K562 (cell line): ENCODE measurements at regions not wholly inside any gene's neighbourhood (a gene's known extent, or its start where the extent isn't known, plus 50 kb on each side); places are given as distances from the start of the nearest gene placed in this dataset.

Experiments used
- CEBPB ChIP-seq: fragments of 450-650 bp; IDR thresholded peaks from 2 replicates; pipeline ENCODE4 v1.6.1; 2016; ENCODE audit warnings: missing genetic modification characterization, missing compliant biosample characterization
- EZH2 ChIP-seq: IDR thresholded peaks from 2 replicates; pipeline ENCODE4 v1.6.1; 2012; ENCODE audit warnings: low read depth, mild to moderate bottlenecking, inconsistent platforms, low read length, borderline replicate concordance
- KDM1A ChIP-seq, 2 experiments: fragments of 450-650 bp; IDR thresholded peaks; 2 replicates each; pipeline ENCODE4 v1.6.1; 2016; ENCODE audit warnings: mild to moderate bottlenecking in 2 of 2
- RFX1 ChIP-seq: fragments of 450-650 bp; IDR thresholded peaks from 2 replicates; pipeline ENCODE4 v1.6.1; 2016; ENCODE audit warnings: mild to moderate bottlenecking, moderate library complexity
- TAF1 ChIP-seq: IDR thresholded peaks from 2 replicates; pipeline ENCODE4 v1.6.1; 2011; ENCODE audit warnings: mild to moderate bottlenecking, low read length, moderate library complexity; ENCODE audit not compliant: insufficient read depth, control insufficient read depth, severe bottlenecking; ENCODE audit errors: extremely low read depth

DNA sequence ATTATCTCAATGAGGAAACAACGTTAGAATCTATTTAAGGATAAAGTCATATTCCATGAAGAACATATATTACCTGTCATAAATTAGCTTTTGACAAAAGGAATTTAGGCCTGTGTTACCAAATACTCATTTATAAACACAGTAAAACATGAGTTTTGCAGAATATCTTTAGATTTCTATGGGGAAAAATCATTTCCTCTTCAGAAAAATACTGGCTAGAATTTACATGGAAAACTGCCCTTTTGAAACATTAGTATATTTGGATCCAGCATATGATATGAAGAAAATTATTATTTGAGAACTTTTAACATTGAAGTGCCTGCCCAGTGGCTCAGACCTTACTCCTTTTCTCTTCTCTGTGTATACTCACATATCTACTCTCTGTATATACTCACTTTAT, 131.4 kb upstream of the NEIL3 start:
- no peak for TF ChIP-seq EZH2
- no peak for TF ChIP-seq KDM1A (IDR thresholded peaks at IDR 0.05)
- no peak for TF ChIP-seq TAF1
- TF ChIP-seq RFX1: no peak
- no peak for TF ChIP-seq CEBPB
